Glutamatergic neuron (in vitro differentiated cells): ENCODE measurements at regions not wholly inside any gene's neighbourhood (a gene's known extent, or its start where the extent isn't known, plus 50 kb on each side); places are given as distances from the start of the nearest gene placed in this dataset.

Experiments used
- DNase-seq: peaks from one replicate; pipeline ENCODE4 v3.0.0; 2022
- H3K27ac Mint-ChIP-seq: one replicate; pipeline ENCODE4 v1.8.0; 2020; ENCODE audit warnings: mild to moderate bottlenecking, mixed read lengths, inconsistent platforms; ENCODE audit not compliant: unreplicated experiment
- H3K27me3 Mint-ChIP-seq: one replicate; pipeline ENCODE4 v1.8.0; 2020; ENCODE audit warnings: mild to moderate bottlenecking, moderate library complexity, mixed read lengths, inconsistent platforms; ENCODE audit not compliant: unreplicated experiment
- H3K36me3 Mint-ChIP-seq: one replicate; pipeline ENCODE4 v1.8.0; 2020; ENCODE audit warnings: mild to moderate bottlenecking, mixed read lengths, inconsistent platforms; ENCODE audit not compliant: unreplicated experiment
- H3K4me1 Mint-ChIP-seq: one replicate; pipeline ENCODE4 v1.8.0; 2020; ENCODE audit warnings: mild to moderate bottlenecking, low read depth, mixed read lengths, inconsistent platforms; ENCODE audit not compliant: unreplicated experiment
- H3K4me3 Mint-ChIP-seq: one replicate; pipeline ENCODE4 v1.8.0; 2020; ENCODE audit warnings: mild to moderate bottlenecking, mixed read lengths, inconsistent platforms; ENCODE audit not compliant: unreplicated experiment
- H3K9me3 Mint-ChIP-seq: one replicate; pipeline ENCODE4 v1.8.0; 2020; ENCODE audit warnings: mild to moderate bottlenecking, moderate library complexity, mixed read lengths, inconsistent platforms; ENCODE audit not compliant: unreplicated experiment
- TF ChIP-seq, protein P1 (sequence below): fragments of 200-600 bp; sonication (generic); IDR thresholded peaks from one replicate; pipeline ENCODE4 v1.5.0; 2021; ENCODE audit not compliant: partially characterized antibody, unreplicated experiment

- Mint-ChIP-seq H3K4me3 (no peak overlapping the region), H3K9me3 (peaks cover 2% of the 10 kb centered on the region), H3K36me3 (peaks cover 4% of the 10 kb centered on the region), H3K27me3 (peaks cover 4% of the 10 kb centered on the region), H3K27ac (no peak overlapping the region), H3K4me1 (no peaks in the 10 kb centered on the region)
- TF ChIP-seq, protein P1, sequence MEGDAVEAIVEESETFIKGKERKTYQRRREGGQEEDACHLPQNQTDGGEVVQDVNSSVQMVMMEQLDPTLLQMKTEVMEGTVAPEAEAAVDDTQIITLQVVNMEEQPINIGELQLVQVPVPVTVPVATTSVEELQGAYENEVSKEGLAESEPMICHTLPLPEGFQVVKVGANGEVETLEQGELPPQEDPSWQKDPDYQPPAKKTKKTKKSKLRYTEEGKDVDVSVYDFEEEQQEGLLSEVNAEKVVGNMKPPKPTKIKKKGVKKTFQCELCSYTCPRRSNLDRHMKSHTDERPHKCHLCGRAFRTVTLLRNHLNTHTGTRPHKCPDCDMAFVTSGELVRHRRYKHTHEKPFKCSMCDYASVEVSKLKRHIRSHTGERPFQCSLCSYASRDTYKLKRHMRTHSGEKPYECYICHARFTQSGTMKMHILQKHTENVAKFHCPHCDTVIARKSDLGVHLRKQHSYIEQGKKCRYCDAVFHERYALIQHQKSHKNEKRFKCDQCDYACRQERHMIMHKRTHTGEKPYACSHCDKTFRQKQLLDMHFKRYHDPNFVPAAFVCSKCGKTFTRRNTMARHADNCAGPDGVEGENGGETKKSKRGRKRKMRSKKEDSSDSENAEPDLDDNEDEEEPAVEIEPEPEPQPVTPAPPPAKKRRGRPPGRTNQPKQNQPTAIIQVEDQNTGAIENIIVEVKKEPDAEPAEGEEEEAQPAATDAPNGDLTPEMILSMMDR, result no peak
- DNase-seq, result no peak
Measured at GRCh38 chr1:50289495-50289894, 133.7 kb downstream of the DMRTA2 start.

GRCh38 chr1:50285994-50286393, 137.2 kb downstream of the DMRTA2 start:
- no peak overlapping the region for H3K4me3 Mint-ChIP-seq
- H3K27ac Mint-ChIP-seq, result peak overlapping the region; percentile 31
- TF ChIP-seq, protein P1, result no peak
- peaks cover 4% of the 10 kb centered on the region for H3K27me3 Mint-ChIP-seq
- DNase-seq, result no peak
- peaks cover 4% of the 10 kb centered on the region for H3K36me3 Mint-ChIP-seq
- no peaks in the 10 kb centered on the region for H3K9me3 Mint-ChIP-seq
- peaks cover 2% of the 10 kb centered on the region for H3K4me1 Mint-ChIP-seq

DNA sequence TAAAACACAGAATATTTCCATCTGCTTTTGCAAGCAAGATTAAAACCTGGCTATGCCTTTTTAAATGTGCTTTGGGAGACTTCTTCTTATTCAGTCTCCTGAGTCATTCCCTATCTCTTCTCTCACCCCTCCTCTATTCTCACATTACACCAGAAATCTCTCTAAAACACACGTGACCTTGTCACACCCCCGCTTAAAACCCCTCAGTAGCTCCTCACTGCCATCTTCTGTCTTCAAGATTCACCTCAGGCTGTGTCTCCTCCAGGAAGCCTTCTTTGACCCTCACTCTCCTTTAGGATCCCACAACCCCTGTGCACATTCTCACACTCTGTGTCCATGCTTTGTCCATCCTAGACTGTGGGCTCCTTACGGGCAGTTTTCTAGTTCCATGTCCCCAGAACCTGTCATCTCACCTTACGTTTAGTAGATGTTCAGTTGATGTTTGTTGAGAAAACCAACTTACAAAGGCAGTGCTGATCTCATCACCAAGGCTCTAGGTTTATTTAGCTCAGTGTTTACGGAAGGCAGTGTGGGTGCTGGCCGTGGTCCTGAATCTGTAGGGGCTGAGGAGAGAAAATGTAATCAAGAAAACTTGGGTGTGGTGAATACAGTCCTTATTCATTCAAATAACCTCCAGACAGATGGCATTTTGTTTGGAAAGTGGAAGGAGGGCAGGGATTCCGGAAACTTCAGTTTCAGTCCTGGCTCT, 143.5 kb downstream of the DMRTA2 start:
- TF ChIP-seq, protein P1, result no peak
- Mint-ChIP-seq H3K4me1 (peaks cover 54% of the 10 kb centered on the region), H3K9me3 (peaks cover 14% of the 10 kb centered on the region), H3K4me3 (peak overlapping the region; percentile 55), H3K27me3 (peaks cover 13% of the 10 kb centered on the region), H3K36me3 (no peaks in the 10 kb centered on the region), H3K27ac (no peak overlapping the region)
- DNase-seq, result no peak

DNA sequence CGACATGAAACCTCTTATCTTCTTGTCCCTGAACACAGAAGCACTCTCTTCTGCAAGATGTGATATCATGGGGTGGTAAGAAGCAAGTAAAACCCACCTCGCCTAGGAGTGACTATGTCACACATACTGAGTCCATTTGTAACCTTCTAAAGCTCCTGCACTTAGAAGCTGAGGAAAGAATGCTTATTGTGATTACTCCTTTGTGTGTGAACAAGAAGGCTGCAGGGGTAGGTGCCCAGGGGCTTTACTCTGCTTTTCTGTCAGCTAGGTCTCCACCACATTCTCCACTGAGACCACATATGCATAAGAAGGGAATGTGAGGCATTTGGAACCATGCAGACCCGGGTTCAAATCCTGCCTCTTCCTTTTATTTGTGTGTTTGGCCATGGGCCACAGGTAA, 144.3 kb downstream of the DMRTA2 start:
- Mint-ChIP-seq H3K9me3 (peaks cover 15% of the 10 kb centered on the region), H3K36me3 (no peaks in the 10 kb centered on the region), H3K4me3 (no peak overlapping the region), H3K27me3 (peaks cover 13% of the 10 kb centered on the region), H3K4me1 (peaks cover 57% of the 10 kb centered on the region), H3K27ac (no peak overlapping the region)
- TF ChIP-seq, protein P1, result no peak
- no peak for DNase-seq

GRCh38 chr1:50278410-50278809, 144.8 kb downstream of the DMRTA2 start:
- Mint-ChIP-seq H3K27me3 (peaks cover 13% of the 10 kb centered on the region), H3K4me3 (peak overlapping the region; percentile 76), H3K27ac (peak overlapping the region; percentile 97), H3K4me1 (peaks cover 63% of the 10 kb centered on the region), H3K9me3 (peaks cover 15% of the 10 kb centered on the region), H3K36me3 (no peaks in the 10 kb centered on the region)
- peak; percentile 19 for DNase-seq
- TF ChIP-seq, protein P1, result no peak
